ENCODE measurements at regions not wholly inside any gene's neighbourhood (a gene's known extent, or its start where the extent isn't known, plus 50 kb on each side); places are given as distances from the start of the nearest gene placed in this dataset.
"Not testable (repeated sequence)": the region's sequence is repeated elsewhere in the genome, so short reads cannot be mapped to it uniquely, and the experiment has no call there.

DNA sequence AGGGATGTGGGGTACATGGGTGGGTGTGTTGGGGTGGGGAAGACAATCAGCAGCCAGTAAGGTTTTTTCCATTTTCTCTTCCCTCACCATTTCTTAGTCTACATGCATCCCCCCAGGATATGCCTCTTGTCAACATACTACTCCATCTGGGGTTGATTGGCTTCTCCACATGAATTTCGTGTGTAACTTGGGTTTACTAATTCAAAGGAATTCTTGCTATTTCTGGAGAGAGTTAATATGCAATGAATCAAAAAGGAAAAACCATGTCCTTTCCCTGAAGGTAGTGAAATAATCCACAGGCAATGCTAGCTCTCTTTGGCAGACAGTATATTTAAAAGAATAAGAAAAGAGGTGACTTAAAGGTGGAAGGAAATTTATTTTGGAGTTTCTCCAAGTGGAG lies 198.4 kb downstream of the EBLN2 start:
- H3K9me3 ChIP-seq (ENCODE audit: low read depth, low read length) = no peaks in the 10 kb centered on the region
- H3K79me2 ChIP-seq (ENCODE audit: insufficient read depth, low read length) = no peaks in the 10 kb centered on the region
- TF ChIP-seq, protein P1, sequence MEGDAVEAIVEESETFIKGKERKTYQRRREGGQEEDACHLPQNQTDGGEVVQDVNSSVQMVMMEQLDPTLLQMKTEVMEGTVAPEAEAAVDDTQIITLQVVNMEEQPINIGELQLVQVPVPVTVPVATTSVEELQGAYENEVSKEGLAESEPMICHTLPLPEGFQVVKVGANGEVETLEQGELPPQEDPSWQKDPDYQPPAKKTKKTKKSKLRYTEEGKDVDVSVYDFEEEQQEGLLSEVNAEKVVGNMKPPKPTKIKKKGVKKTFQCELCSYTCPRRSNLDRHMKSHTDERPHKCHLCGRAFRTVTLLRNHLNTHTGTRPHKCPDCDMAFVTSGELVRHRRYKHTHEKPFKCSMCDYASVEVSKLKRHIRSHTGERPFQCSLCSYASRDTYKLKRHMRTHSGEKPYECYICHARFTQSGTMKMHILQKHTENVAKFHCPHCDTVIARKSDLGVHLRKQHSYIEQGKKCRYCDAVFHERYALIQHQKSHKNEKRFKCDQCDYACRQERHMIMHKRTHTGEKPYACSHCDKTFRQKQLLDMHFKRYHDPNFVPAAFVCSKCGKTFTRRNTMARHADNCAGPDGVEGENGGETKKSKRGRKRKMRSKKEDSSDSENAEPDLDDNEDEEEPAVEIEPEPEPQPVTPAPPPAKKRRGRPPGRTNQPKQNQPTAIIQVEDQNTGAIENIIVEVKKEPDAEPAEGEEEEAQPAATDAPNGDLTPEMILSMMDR (IDR thresholded peaks at IDR 0.05; ENCODE audit: extremely low read depth, low read depth, low read length) = no peak
- H3K4me3 ChIP-seq (ENCODE audit: insufficient read depth, low read length) = no peak overlapping the region
- H3K27ac ChIP-seq (ENCODE audit: low read depth, low read length) = no peak overlapping the region
- H3K4me1 ChIP-seq (ENCODE audit: insufficient read depth, low read length) = no peaks in the 10 kb centered on the region
- no peaks in the 10 kb centered on the region for H4K20me1 ChIP-seq (ENCODE audit: insufficient read depth, low read length)
- H3K36me3 ChIP-seq (ENCODE audit: insufficient read depth, low read length) = no peaks in the 10 kb centered on the region
- H3K27me3 ChIP-seq (ENCODE audit: insufficient read depth, low read length) = peaks cover 6% of the 10 kb centered on the region
- DNase-seq (ENCODE audit: insufficient read length, low spot score, missing footprints) = no peak
- no peak overlapping the region for H3K4me2 ChIP-seq (ENCODE audit: insufficient read depth, low read length)
- H2AFZ ChIP-seq (ENCODE audit: low read length) = no peak overlapping the region

DNA sequence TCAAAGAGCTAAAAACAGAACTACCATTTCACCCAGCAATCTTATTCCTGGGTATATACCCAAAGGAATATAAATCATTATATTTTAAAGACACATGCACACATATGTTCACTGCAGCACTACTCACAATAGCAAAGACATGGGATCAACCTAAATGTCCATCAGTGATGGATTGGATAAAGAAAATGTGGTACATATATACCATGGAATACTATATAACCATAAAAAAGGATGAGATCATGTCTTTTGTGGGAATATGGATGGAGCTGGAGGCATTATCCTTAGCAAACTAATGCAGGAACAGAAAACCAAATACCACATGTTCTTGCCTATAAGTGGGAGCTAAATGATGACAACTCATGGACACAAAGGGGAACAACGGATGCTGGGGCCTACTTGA lies 205.1 kb downstream of the EBLN2 start:
- not testable (repeated sequence) for H3K4me2 ChIP-seq (ENCODE audit: insufficient read depth, low read length); H3K4me3 ChIP-seq (ENCODE audit: insufficient read depth, low read length); H3K79me2 ChIP-seq (ENCODE audit: insufficient read depth, low read length); H3K36me3 ChIP-seq (ENCODE audit: insufficient read depth, low read length); DNase-seq (ENCODE audit: insufficient read length, low spot score, missing footprints); H3K9me3 ChIP-seq (ENCODE audit: low read depth, low read length); H2AFZ ChIP-seq (ENCODE audit: low read length); H3K27me3 ChIP-seq (ENCODE audit: insufficient read depth, low read length); H3K27ac ChIP-seq (ENCODE audit: low read depth, low read length); H3K4me1 ChIP-seq (ENCODE audit: insufficient read depth, low read length); H4K20me1 ChIP-seq (ENCODE audit: insufficient read depth, low read length)

- H3K36me3 ChIP-seq (ENCODE audit: insufficient read depth, low read length); DNase-seq (ENCODE audit: insufficient read length, low spot score, missing footprints); H3K4me2 ChIP-seq (ENCODE audit: insufficient read depth, low read length); H3K4me1 ChIP-seq (ENCODE audit: insufficient read depth, low read length); H2AFZ ChIP-seq (ENCODE audit: low read length); H3K79me2 ChIP-seq (ENCODE audit: insufficient read depth, low read length); H3K27ac ChIP-seq (ENCODE audit: low read depth, low read length); H4K20me1 ChIP-seq (ENCODE audit: insufficient read depth, low read length); H3K9me3 ChIP-seq (ENCODE audit: low read depth, low read length); H3K4me3 ChIP-seq (ENCODE audit: insufficient read depth, low read length); H3K27me3 ChIP-seq (ENCODE audit: insufficient read depth, low read length): not testable (repeated sequence)
These were observed 207.7 kb downstream of the EBLN2 start for GRCh38 chr3:73269126-73269525.

DNA sequence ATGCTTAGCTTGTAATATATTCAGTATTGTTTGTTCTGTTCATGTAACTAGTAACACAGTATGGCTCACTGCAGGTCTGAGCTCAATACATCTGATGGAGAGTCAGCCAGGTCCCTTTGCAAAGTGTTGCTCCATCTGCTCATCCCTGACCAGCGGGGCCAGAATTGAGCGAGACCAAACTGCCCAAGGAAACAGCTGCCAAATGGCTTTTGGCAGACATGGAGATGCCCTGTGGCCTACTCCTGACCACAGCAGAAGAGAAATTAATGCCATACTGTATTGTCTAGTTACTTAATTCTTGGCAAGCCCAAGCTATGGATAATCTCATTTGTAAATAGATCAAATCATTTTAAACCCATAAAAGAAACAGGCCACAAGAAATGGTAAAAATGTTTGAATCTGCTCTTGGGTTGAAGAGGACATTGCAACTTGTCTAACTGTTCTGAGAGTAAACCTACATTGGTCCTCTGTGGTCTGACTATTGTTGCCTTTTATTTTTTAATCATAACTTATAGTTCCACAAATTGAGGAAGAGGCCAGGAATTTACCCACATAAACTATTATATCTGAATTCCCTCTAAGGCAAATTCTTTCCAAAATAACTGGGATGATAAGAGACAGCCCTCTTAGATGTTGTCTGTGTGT lies 209.5 kb downstream of the EBLN2 start:
- Histone ChIP-seq H3K4me1 (ENCODE audit: insufficient read depth, low read length) (no peaks in the 10 kb centered on the region), H3K79me2 (ENCODE audit: insufficient read depth, low read length) (no peaks in the 10 kb centered on the region), H3K27ac (ENCODE audit: low read depth, low read length) (no peak overlapping the region), H3K9me3 (ENCODE audit: low read depth, low read length) (no peaks in the 10 kb centered on the region), H2AFZ (ENCODE audit: low read length) (no peak overlapping the region), H3K36me3 (ENCODE audit: insufficient read depth, low read length) (no peaks in the 10 kb centered on the region), H3K4me3 (ENCODE audit: insufficient read depth, low read length) (no peak overlapping the region), H3K4me2 (ENCODE audit: insufficient read depth, low read length) (no peak overlapping the region), H4K20me1 (ENCODE audit: insufficient read depth, low read length) (no peaks in the 10 kb centered on the region), H3K27me3 (ENCODE audit: insufficient read depth, low read length) (no peaks in the 10 kb centered on the region)
- no peak for DNase-seq (ENCODE audit: insufficient read length, low spot score, missing footprints)
- TF ChIP-seq, protein P1 (IDR thresholded peaks at IDR 0.05; ENCODE audit: extremely low read depth, low read depth, low read length) = no peak

- Histone ChIP-seq H3K36me3 (ENCODE audit: insufficient read depth, low read length) (no peaks in the 10 kb centered on the region), H3K79me2 (ENCODE audit: insufficient read depth, low read length) (no peaks in the 10 kb centered on the region), H2AFZ (ENCODE audit: low read length) (no peak overlapping the region), H3K27me3 (ENCODE audit: insufficient read depth, low read length) (no peaks in the 10 kb centered on the region), H4K20me1 (ENCODE audit: insufficient read depth, low read length) (no peaks in the 10 kb centered on the region), H3K9me3 (ENCODE audit: low read depth, low read length) (no peaks in the 10 kb centered on the region), H3K27ac (ENCODE audit: low read depth, low read length) (no peak overlapping the region), H3K4me1 (ENCODE audit: insufficient read depth, low read length) (no peaks in the 10 kb centered on the region), H3K4me2 (ENCODE audit: insufficient read depth, low read length) (no peak overlapping the region), H3K4me3 (ENCODE audit: insufficient read depth, low read length) (no peak overlapping the region)
- TF ChIP-seq, protein P1 (IDR thresholded peaks at IDR 0.05; ENCODE audit: extremely low read depth, low read depth, low read length) = no peak
- DNase-seq (ENCODE audit: insufficient read length, low spot score, missing footprints) = no peak
These were observed 211.9 kb downstream of the EBLN2 start for GRCh38 chr3:73273341-73273740.
